AG04450 (cell line): ENCODE measurements at regions not wholly inside any gene's neighbourhood (a gene's known extent, or its start where the extent isn't known, plus 50 kb on each side); places are given as distances from the start of the nearest gene placed in this dataset.

Experiments
- CTCF ChIA-PET: fragments of 300-600, 350-600 bp; formaldehyde crosslinking; extraction: SDS; loops from one replicate; lab custom pipeline; 2022; ENCODE audit warnings: antibody characterized with exemption, inconsistent platforms; lab: Charles Lee
- POLR2A ChIA-PET: fragments of 350-600 bp; formaldehyde crosslinking; extraction: SDS; loops from one replicate; lab custom pipeline; 2021; ENCODE audit warnings: antibody characterized with exemption, inconsistent platforms; lab: Yijun Ruan, JAX
- DNase-seq: peaks from one replicate; pipeline ENCODE4 v3.0.0-alpha.2; 2011; ENCODE audit warnings: low read depth, low spot score
- H3K27ac ChIP-seq: one replicate; pipeline ENCODE4 v1.5.1; 2012; ENCODE audit warnings: low read depth, low read length, control low read depth
- H3K27me3 ChIP-seq: one replicate; pipeline ENCODE4 v1.6.0; 2012; ENCODE audit warnings: low read length; ENCODE audit not compliant: control insufficient read depth, insufficient read depth
- H3K4me3 ChIP-seq: 2 replicates; pipeline ENCODE4 v1.5.1; 2011; ENCODE audit warnings: mild to moderate bottlenecking, low read depth, low read length, control low read depth
- H3K9me3 ChIP-seq: 2 replicates; pipeline ENCODE4 v1.5.1; 2012; ENCODE audit warnings: low read length; ENCODE audit not compliant: control insufficient read depth, insufficient read depth
- TF ChIP-seq, protein P1 (sequence below): IDR thresholded peaks from 2 replicates; pipeline ENCODE4 v1.5.1; 2011; ENCODE audit warnings: low read depth, low read length, control low read depth, inconsistent platforms

DNA sequence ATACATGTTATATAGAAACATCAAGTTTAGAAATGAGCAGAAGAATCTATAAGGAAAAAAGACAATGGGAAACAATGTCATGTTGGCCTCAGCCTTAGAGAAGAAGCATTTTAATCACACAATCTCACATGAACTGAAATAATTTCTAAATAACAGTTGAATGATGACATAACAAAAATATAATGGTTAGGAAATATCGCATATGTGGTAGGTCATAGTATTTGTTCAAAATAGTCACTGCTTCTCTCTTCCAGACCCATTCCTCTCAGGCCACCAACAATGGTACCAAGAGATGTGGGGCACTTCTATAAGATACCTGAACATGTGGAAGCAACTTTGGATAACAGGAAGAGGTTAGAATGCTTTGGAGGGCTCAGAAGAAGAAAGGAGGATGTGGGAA, 195.7 kb upstream of the PDZRN3 start:
- ChIA-PET POLR2A (no interaction called here), CTCF (interaction anchor here (0.6 to 1.3 kb wide), 2 partner anchors 27 to 968 kb away, joined by 3 to 4 read pairs; no protein-coding TSS in a partner anchor)
- DNase-seq, result no peak
- H3K4me3 ChIP-seq, result no peak overlapping the region
- H3K9me3 ChIP-seq, result peaks cover 6% of the 10 kb centered on the region
- TF ChIP-seq, protein P1, sequence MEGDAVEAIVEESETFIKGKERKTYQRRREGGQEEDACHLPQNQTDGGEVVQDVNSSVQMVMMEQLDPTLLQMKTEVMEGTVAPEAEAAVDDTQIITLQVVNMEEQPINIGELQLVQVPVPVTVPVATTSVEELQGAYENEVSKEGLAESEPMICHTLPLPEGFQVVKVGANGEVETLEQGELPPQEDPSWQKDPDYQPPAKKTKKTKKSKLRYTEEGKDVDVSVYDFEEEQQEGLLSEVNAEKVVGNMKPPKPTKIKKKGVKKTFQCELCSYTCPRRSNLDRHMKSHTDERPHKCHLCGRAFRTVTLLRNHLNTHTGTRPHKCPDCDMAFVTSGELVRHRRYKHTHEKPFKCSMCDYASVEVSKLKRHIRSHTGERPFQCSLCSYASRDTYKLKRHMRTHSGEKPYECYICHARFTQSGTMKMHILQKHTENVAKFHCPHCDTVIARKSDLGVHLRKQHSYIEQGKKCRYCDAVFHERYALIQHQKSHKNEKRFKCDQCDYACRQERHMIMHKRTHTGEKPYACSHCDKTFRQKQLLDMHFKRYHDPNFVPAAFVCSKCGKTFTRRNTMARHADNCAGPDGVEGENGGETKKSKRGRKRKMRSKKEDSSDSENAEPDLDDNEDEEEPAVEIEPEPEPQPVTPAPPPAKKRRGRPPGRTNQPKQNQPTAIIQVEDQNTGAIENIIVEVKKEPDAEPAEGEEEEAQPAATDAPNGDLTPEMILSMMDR, result no peak
- H3K27ac ChIP-seq, result peak overlapping the region; percentile 53
- no peaks in the 10 kb centered on the region for H3K27me3 ChIP-seq

GRCh38 chr3:73815966-73816365, 191.2 kb upstream of the PDZRN3 start:
- H3K4me3 ChIP-seq, result no peak overlapping the region
- no peak overlapping the region for H3K27ac ChIP-seq
- POLR2A ChIA-PET, result no interaction called here
- H3K9me3 ChIP-seq, result no peaks in the 10 kb centered on the region
- CTCF ChIA-PET, result no interaction called here
- TF ChIP-seq, protein P1, result no peak
- DNase-seq, result no peak
- no peaks in the 10 kb centered on the region for H3K27me3 ChIP-seq

- H3K27me3 ChIP-seq, result no peaks in the 10 kb centered on the region
- no peaks in the 10 kb centered on the region for H3K9me3 ChIP-seq
- ChIA-PET CTCF (interaction anchor here (1.6 kb wide), 1 partner anchor 13 kb away, joined by 3 read pairs; no protein-coding TSS in a partner anchor), POLR2A (no interaction called here)
- H3K27ac ChIP-seq, result no peak overlapping the region
- no peak overlapping the region for H3K4me3 ChIP-seq
- DNase-seq, result no peak
- TF ChIP-seq, protein P1, result no peak
Observed at GRCh38 chr3:73813692-73814292, 189.1 kb upstream of the PDZRN3 start.

GRCh38 chr3:73813291-73813690, 188.6 kb upstream of the PDZRN3 start:
- TF ChIP-seq, protein P1, result no peak
- Histone ChIP-seq H3K27me3 (no peaks in the 10 kb centered on the region), H3K4me3 (no peak overlapping the region), H3K9me3 (no peaks in the 10 kb centered on the region), H3K27ac (no peak overlapping the region)
- ChIA-PET CTCF (interaction anchor here (1.6 kb wide), 1 partner anchor 13 kb away, joined by 3 read pairs; no protein-coding TSS in a partner anchor), POLR2A (interaction anchor here (0.6 kb wide), 1 partner anchor 107 kb away, joined by 4 read pairs; no protein-coding TSS in a partner anchor)
- DNase-seq, result no peak

DNA sequence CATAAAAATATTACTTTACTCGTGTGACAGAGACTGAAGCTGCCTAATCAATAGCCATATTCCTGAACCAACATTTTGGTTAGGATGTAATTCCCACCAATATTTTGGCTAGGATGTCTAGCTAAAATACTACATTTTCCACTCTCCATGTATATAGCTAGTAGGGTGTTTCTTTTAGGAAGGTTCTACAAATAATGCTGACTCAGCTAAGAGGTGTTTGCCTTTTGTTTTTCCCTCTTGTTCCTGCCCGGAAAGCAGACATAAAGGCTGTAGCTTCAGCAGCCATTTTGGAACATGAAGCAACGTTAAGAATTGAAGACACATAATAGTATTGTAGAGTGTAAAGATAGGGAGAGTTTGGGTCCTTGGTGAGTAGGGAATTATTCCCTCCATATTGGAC, 187.3 kb upstream of the PDZRN3 start:
- CTCF ChIA-PET, result no interaction called here
- Histone ChIP-seq H3K9me3 (no peaks in the 10 kb centered on the region), H3K27ac (no peak overlapping the region), H3K27me3 (no peaks in the 10 kb centered on the region), H3K4me3 (no peak overlapping the region)
- TF ChIP-seq, protein P1, result no peak
- POLR2A ChIA-PET, result no interaction called here
- DNase-seq, result no peak
